Stimulated activated CD4-positive, alpha-beta T cell treated with anti-CD3 and anti-CD28 coated beads, Interleukin-12 subunit alpha, Interleukin-12 subunit beta, amount 100 ng/mL, for 48 hours (primary cell): ENCODE measurements at regions not wholly inside any gene's neighbourhood (a gene's known extent, or its start where the extent isn't known, plus 50 kb on each side); places are given as distances from the start of the nearest gene placed in this dataset.
"Not testable (repeated sequence)": the region's sequence is repeated elsewhere in the genome, so short reads cannot be mapped to it uniquely, and the experiment has no call there.

Experiments used
- DNase-seq, 3 donors: peaks; one replicate each; pipeline ENCODE4 v3.0.0-alpha.2; 2020; ENCODE audit warnings: low read depth in 2 of 3, low spot score in 1 of 3

- DNase-seq, result no peak
Observed at GRCh38 chr15:39510001-39510701, 70.7 kb upstream of the THBS1 start.

- no peak for DNase-seq
Observed at GRCh38 chr15:39511000-39511915, 69.6 kb upstream of the THBS1 start.

- no peak for DNase-seq
Observed at GRCh38 chr15:39511916-39512260, 69.0 kb upstream of the THBS1 start.

- DNase-seq, result no peak
Observed at GRCh38 chr15:39512643-39513042, 68.2 kb upstream of the THBS1 start.

GRCh38 chr15:39513936-39514335 lies 66.9 kb upstream of the THBS1 start:
- DNase-seq, result no peak

GRCh38 chr15:39514933-39515332 lies 65.9 kb upstream of the THBS1 start:
- no peak for DNase-seq

GRCh38 chr15:39515765-39516164 lies 65.1 kb upstream of the THBS1 start:
- DNase-seq, result no peak

GRCh38 chr15:39517122-39517855 lies 63.6 kb upstream of the THBS1 start:
- DNase-seq, result no peak

- not testable (repeated sequence) for DNase-seq
Observed at GRCh38 chr15:39523968-39524367, 56.9 kb upstream of the THBS1 start.

GRCh38 chr15:39529457-39529856 lies 51.4 kb upstream of the THBS1 start:
- no peak for DNase-seq

- no peak for DNase-seq
Observed at GRCh38 chr15:39530480-39531342, 50.2 kb upstream of the THBS1 start.
